ENCODE measurements at regions not wholly inside any gene's neighbourhood (a gene's known extent, or its start where the extent isn't known, plus 50 kb on each side); places are given as distances from the start of the nearest gene placed in this dataset.
"Not testable (repeated sequence)": the region's sequence is repeated elsewhere in the genome, so short reads cannot be mapped to it uniquely, and the experiment has no call there.

DNA sequence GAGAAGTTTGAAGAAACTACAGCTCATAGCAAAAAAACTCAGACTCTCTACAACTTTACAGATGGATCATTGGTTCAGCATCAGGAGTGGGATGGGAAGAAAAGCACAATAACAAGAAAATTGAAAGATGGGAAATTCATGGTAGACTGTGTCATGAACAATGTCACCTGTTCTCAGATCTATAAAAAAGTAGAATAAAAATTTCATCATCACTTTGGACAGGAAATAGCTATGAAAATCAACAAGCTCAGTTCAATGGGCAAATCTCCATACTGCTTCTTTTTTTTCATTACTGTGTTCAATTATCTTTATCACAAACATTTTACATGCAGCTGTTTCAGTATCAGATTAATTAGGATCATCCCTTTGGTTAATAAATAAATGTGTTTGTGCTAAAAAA, 76.5 kb upstream of the RAPGEF2 start:
- TF ChIP-seq, protein P1, sequence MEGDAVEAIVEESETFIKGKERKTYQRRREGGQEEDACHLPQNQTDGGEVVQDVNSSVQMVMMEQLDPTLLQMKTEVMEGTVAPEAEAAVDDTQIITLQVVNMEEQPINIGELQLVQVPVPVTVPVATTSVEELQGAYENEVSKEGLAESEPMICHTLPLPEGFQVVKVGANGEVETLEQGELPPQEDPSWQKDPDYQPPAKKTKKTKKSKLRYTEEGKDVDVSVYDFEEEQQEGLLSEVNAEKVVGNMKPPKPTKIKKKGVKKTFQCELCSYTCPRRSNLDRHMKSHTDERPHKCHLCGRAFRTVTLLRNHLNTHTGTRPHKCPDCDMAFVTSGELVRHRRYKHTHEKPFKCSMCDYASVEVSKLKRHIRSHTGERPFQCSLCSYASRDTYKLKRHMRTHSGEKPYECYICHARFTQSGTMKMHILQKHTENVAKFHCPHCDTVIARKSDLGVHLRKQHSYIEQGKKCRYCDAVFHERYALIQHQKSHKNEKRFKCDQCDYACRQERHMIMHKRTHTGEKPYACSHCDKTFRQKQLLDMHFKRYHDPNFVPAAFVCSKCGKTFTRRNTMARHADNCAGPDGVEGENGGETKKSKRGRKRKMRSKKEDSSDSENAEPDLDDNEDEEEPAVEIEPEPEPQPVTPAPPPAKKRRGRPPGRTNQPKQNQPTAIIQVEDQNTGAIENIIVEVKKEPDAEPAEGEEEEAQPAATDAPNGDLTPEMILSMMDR (IDR thresholded peaks at IDR 0.05; ENCODE audit: insufficient read depth, low read length), result no peak
- no peak for DNase-seq (ENCODE audit: low read depth)

DNA sequence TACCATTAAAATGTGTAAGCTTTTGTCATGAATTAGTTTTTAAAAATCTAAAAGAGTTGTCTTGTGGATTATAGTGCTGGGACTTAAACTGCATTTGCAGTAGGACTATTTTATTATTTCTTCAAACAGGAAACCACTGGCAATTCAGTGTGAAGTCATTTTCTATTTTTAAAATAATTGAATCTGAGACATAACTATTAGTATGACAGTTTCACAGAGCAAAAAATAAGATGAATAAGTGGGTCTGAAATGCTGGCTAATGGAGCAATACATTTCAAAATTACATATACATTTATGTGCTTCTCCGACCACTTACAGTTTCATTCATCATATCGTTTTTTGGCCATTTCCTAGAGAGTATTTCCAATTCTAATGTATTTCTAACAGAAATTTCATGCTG, 75.3 kb upstream of the RAPGEF2 start:
- H3K4me3 ChIP-seq (ENCODE audit: low read depth, low read length), result no peak overlapping the region
- TF ChIP-seq, protein P1 (IDR thresholded peaks at IDR 0.05; ENCODE audit: insufficient read depth, low read length), result no peak
- peak; percentile 19 for DNase-seq (ENCODE audit: low read depth)

More for the DNA sequence above, 76.5 kb upstream of the RAPGEF2 start:
- no peak overlapping the region for H3K4me3 ChIP-seq (ENCODE audit: low read depth, low read length)

DNA sequence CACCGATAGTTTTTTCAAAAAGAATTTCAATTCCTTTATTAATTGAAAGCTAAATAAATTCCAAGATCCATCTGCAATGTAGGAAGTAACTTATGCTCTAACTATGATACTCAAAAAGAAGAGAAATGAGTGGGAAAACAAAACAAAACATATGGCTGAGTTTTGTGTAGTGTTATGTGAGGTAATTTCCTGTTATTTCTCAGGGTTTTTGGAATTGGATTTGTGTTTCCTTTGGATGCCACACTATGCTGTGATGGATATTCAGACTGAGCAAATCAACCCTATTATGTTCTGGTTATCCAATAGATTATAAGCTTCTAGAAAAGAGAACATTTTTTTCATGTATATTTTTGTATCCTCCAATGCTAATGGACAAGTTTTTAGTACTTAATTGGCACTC, 73.4 kb upstream of the RAPGEF2 start:
- TF ChIP-seq, protein P1 (IDR thresholded peaks at IDR 0.05; ENCODE audit: insufficient read depth, low read length), result no peak
- DNase-seq (ENCODE audit: low read depth), result no peak
- no peak overlapping the region for H3K4me3 ChIP-seq (ENCODE audit: low read depth, low read length)

DNA sequence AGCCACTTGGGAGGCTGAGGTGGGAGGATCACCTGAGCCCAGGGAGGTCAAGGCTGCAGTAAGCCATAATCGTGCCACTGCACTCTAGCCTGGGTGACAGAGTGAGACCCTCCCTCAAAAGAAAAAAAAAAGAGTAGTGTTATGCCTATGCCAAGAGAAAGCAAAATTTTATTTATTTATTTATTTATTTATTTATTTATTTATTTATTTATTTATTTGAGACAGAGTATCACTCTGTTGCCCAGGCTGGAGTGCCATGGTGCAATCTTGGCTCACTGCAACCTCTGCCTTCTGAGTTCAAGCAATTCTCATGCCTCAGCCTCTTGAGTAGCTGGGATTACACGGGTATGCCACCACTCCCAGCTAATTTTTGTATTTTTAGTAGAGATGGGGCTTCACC, 72.6 kb upstream of the RAPGEF2 start:
- H3K4me3 ChIP-seq (ENCODE audit: low read depth, low read length); DNase-seq (ENCODE audit: low read depth): not testable (repeated sequence)

DNA sequence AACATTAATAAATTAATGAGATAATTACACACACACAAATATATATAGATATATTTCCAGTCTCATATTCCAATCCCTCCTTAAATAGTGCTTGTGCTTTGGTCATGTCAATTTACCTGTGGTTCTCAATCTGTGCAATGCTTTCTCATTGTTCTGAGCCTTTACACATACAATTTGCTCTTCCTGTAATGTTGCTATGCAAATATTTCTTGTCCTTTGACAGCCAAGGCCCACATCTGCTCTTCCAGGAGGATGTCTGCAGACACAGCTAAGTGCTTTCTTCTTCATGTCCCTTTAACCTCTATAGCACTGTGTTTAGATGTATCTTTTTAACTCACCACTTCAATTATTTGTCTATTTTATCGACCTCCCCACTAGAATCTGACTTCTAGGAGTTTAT, 67.3 kb upstream of the RAPGEF2 start:
- no peak overlapping the region for H3K4me3 ChIP-seq (ENCODE audit: low read depth, low read length)
- TF ChIP-seq, protein P1 (IDR thresholded peaks at IDR 0.05; ENCODE audit: insufficient read depth, low read length), result no peak
- DNase-seq (ENCODE audit: low read depth), result no peak

DNA sequence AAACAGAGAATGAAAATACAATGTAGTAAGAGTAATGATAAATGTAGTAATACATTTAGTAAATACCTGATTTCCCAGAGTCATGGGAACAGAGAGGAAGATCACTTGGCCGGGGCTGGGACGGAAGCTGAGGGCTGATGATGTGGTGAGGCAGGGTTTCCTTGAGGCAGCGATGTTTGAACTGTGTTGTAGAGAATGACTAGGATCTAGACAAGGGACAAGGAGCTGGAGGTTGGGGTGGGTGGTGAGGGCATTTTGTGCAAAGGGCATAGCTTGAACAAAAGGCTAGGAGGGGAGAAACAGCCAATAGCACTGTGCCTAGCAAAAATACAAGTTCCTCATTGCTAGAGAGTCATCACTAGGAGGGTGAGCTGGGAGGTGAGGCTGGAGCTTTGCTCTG, 64.3 kb upstream of the RAPGEF2 start:
- no peak overlapping the region for H3K4me3 ChIP-seq (ENCODE audit: low read depth, low read length)
- DNase-seq (ENCODE audit: low read depth), result no peak
- TF ChIP-seq, protein P1 (IDR thresholded peaks at IDR 0.05; ENCODE audit: insufficient read depth, low read length), result no peak

DNA sequence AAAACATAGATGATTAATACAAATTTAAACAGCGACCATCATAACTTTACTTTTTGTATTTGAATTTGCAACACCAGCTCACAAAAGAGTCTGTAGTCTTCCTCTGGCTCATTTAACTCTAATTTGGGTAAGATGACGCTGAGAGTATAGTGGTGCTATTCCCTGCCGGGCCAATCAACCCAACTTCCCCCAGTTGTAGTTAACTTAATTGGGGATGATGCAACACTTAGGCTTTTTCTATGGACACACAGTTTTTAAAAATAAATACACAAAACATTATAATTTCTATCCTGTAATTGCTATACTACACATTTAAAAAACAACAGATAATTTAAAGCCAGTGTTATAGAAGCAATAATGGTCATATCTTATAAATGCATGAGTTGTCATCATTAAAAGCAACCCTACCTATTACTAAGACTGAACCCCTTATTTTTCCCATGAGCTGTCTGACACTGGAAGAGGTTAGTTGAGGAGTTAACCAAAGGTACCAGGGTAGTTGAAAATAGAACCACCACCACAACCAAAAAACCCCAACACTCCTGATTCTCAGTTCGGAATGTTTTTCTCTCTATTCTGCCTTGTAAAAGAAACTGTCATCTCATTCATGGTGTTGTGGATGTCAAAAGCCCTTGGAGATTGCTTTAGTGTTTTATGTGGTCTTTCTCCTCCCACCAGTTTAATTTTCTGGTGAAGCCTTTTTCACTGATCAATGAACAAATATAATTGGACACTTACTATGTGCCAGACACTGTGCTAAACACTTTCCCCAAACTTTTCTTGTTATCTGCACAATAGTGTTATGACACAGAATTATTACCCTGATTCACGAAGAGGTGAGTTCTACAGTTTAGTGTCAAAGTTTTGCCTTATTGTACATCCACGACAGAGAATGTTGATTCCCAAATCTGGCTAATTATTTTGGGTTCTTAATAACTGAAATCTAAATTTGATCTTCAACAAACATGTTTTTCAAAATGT, 61.5 kb upstream of the RAPGEF2 start:
- no peak for DNase-seq (ENCODE audit: low read depth)
- TF ChIP-seq, protein P1 (IDR thresholded peaks at IDR 0.05; ENCODE audit: insufficient read depth, low read length), result no peak
- no peak overlapping the region for H3K4me3 ChIP-seq (ENCODE audit: low read depth, low read length)
